HCT116 (cell line): ENCODE measurements at regions not wholly inside any gene's neighbourhood (a gene's known extent, or its start where the extent isn't known, plus 50 kb on each side); places are given as distances from the start of the nearest gene placed in this dataset.

Experiments used
- CTCF ChIP-seq, 3 experiments: fragments of 200-600 bp in 1 of 3; sonication (generic) in 1 of 3; IDR thresholded peaks in 2 of 3; conservative IDR thresholded peaks in 1 of 3; 2 replicates each; pipeline ENCODE4 v1.5.1; 2012 to 2017; ENCODE audit warnings: low read depth in 2 of 3, low read length in 2 of 3, antibody characterized with exemption in 1 of 3, borderline replicate concordance in 1 of 3, control low read depth in 1 of 3, mild to moderate bottlenecking in 1 of 3, mixed read lengths in 1 of 3, mixed run types in 1 of 3, moderate library complexity in 1 of 3; ENCODE audit not compliant: insufficient read depth in 1 of 3
- EGR1 ChIP-seq: IDR thresholded peaks from 2 replicates; pipeline ENCODE4 v1.6.1; 2012; ENCODE audit warnings: low read depth
- EZH2 ChIP-seq: fragments of 200-600 bp; sonication (generic); IDR thresholded peaks from 2 replicates; pipeline ENCODE4 v1.6.1; 2017; ENCODE audit warnings: antibody characterized with exemption, mixed run types
- MAX ChIP-seq: IDR thresholded peaks from 2 replicates; pipeline ENCODE4 v1.6.1; 2012
- POLR2A ChIP-seq: IDR thresholded peaks from 2 replicates; pipeline ENCODE4 v1.7.0; 2011; ENCODE audit warnings: borderline replicate concordance; ENCODE audit not compliant: insufficient read depth, insufficient read length; ENCODE audit errors: extremely low read depth
- POLR2AphosphoS5 ChIP-seq: IDR thresholded peaks from 2 replicates; pipeline ENCODE4 v1.6.1; 2011; ENCODE audit warnings: mild to moderate bottlenecking, low read depth, low read length, moderate library complexity
- RAD21 ChIP-seq: IDR thresholded peaks from 2 replicates; pipeline ENCODE4 v1.6.1; 2012; ENCODE audit warnings: low read depth, mild to moderate bottlenecking
- REST ChIP-seq: IDR thresholded peaks from 2 replicates; pipeline ENCODE4 v1.6.1; 2012; ENCODE audit warnings: low read depth
- SIN3A ChIP-seq: IDR thresholded peaks from 2 replicates; pipeline ENCODE4 v1.6.1; 2012; ENCODE audit warnings: low read depth
- SP1 ChIP-seq: IDR thresholded peaks from 2 replicates; pipeline ENCODE4 v1.6.1; 2012; ENCODE audit warnings: low read depth
- ZFX ChIP-seq: fragments of 450-650 bp; IDR thresholded peaks from 2 replicates; pipeline ENCODE4 v1.6.1; 2017

- no peak for TF ChIP-seq CTCF (IDR thresholded peaks at IDR 0.05 in 2 of 3, conservative IDR thresholded peaks at IDR 0.05 in 1 of 3; ENCODE audit: borderline replicate concordance in 1 of 3, insufficient read depth in 1 of 3, low read depth in 2 of 3, low read length in 2 of 3)
- no peak for TF ChIP-seq POLR2AphosphoS5
- no peak for TF ChIP-seq RAD21
- no peak for TF ChIP-seq MAX
- no peak for TF ChIP-seq ZFX
- no peak for TF ChIP-seq EZH2
- TF ChIP-seq SP1, result no peak
- TF ChIP-seq REST, result no peak
- TF ChIP-seq SIN3A, result no peak
- no peak for TF ChIP-seq POLR2A
- TF ChIP-seq EGR1, result no peak
Measured at GRCh38 chr4:55270481-55270880, 75.6 kb upstream of the SRD5A3 start.
